Liver (tissue), 3 donors: ENCODE measurements at regions not wholly inside any gene's neighbourhood (a gene's known extent, or its start where the extent isn't known, plus 50 kb on each side); places are given as distances from the start of the nearest gene placed in this dataset.

ENCODE experiments used
- ATF3 ChIP-seq: IDR thresholded peaks from 2 replicates; pipeline ENCODE4 v1.6.1; 2016; ENCODE audit warnings: antibody characterized with exemption
- CTCF ChIP-seq: fragments of 150-350 bp; IDR thresholded peaks from 2 replicates; pipeline ENCODE4 v1.5.1; 2017; ENCODE audit warnings: improper control_type of control experiment, low read depth, low read length; ENCODE audit not compliant: missing input control
- EGR1 ChIP-seq, 2 donors: IDR thresholded peaks; 2 replicates each; pipeline ENCODE4 v1.6.1; 2016 to 2018; ENCODE audit warnings: antibody characterized with exemption in 2 of 2, low read depth in 2 of 2
- GABPA ChIP-seq, 2 donors: IDR thresholded peaks in 1 of 2; conservative IDR thresholded peaks in 1 of 2; 2 replicates each; pipeline ENCODE4 v1.6.1; 2016; ENCODE audit warnings: antibody characterized with exemption in 2 of 2, mild to moderate bottlenecking in 1 of 2, moderate library complexity in 1 of 2
- HNF4G ChIP-seq: IDR thresholded peaks from 2 replicates; pipeline ENCODE4 v1.6.1; 2016; ENCODE audit warnings: antibody characterized with exemption
- JUND ChIP-seq, 2 donors: IDR thresholded peaks; 2 replicates each; pipeline ENCODE4 v1.6.1; 2016; ENCODE audit warnings: antibody characterized with exemption in 2 of 2
- MAX ChIP-seq: IDR thresholded peaks from 2 replicates; pipeline ENCODE4 v1.6.1; 2016; ENCODE audit warnings: antibody characterized with exemption
- RAD21 ChIP-seq, 2 donors: IDR thresholded peaks; 2 replicates each; pipeline ENCODE4 v1.6.1; 2016; ENCODE audit warnings: antibody characterized with exemption in 2 of 2, mild to moderate bottlenecking in 2 of 2
- REST ChIP-seq: IDR thresholded peaks from 2 replicates; pipeline ENCODE4 v1.6.1; 2016; ENCODE audit warnings: antibody characterized with exemption, mild to moderate bottlenecking
- SP1 ChIP-seq: IDR thresholded peaks from 2 replicates; pipeline ENCODE4 v1.6.1; 2018; ENCODE audit warnings: antibody characterized with exemption, mild to moderate bottlenecking
- TAF1 ChIP-seq: conservative IDR thresholded peaks from 2 replicates; pipeline ENCODE4 v1.6.1; 2016; ENCODE audit warnings: antibody characterized with exemption, mild to moderate bottlenecking
- YY1 ChIP-seq: IDR thresholded peaks from 2 replicates; pipeline ENCODE4 v1.6.1; 2016; ENCODE audit warnings: antibody characterized with exemption, mild to moderate bottlenecking
- TF ChIP-seq, protein P1 (sequence below): IDR thresholded peaks from 2 replicates; pipeline ENCODE4 v1.6.1; 2016; ENCODE audit warnings: antibody characterized with exemption
- donor health status: healthy.
- donor health status: healthy.

DNA sequence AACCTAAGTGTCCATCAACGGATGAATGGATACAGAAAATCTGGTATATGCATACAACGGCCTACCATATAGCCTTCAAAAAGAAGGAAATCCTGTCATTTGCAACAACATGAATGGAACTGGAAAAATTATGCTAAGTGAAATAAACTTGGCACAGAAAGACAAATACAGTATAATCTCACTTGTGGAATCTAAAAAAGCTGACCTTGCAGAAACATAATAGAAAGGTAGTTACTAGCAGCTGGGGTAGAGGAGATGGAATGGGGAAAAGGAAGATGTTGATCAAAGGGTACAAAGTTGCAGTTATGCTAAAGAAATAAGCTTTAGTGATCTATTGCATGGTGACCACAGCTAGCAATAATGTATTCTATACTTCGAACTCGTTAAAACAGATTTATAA lies 444.1 kb downstream of the OCA2 start:
- no peak for TF ChIP-seq TAF1
- no peak for TF ChIP-seq YY1
- no peak for TF ChIP-seq CTCF
- TF ChIP-seq ATF3, result no peak
- no peak for TF ChIP-seq SP1
- no peak for TF ChIP-seq GABPA (IDR thresholded peaks at IDR 0.05 in 1 of 2, conservative IDR thresholded peaks at IDR 0.05 in 1 of 2)
- no peak for TF ChIP-seq MAX
- no peak for TF ChIP-seq JUND (IDR thresholded peaks at IDR 0.05)
- no peak for TF ChIP-seq RAD21 (IDR thresholded peaks at IDR 0.05)
- TF ChIP-seq REST, result no peak
- TF ChIP-seq, protein P1, sequence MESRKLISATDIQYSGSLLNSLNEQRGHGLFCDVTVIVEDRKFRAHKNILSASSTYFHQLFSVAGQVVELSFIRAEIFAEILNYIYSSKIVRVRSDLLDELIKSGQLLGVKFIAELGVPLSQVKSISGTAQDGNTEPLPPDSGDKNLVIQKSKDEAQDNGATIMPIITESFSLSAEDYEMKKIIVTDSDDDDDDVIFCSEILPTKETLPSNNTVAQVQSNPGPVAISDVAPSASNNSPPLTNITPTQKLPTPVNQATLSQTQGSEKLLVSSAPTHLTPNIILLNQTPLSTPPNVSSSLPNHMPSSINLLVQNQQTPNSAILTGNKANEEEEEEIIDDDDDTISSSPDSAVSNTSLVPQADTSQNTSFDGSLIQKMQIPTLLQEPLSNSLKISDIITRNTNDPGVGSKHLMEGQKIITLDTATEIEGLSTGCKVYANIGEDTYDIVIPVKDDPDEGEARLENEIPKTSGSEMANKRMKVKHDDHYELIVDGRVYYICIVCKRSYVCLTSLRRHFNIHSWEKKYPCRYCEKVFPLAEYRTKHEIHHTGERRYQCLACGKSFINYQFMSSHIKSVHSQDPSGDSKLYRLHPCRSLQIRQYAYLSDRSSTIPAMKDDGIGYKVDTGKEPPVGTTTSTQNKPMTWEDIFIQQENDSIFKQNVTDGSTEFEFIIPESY, result no peak
- TF ChIP-seq EGR1 (IDR thresholded peaks at IDR 0.05; ENCODE audit: low read depth in 2 of 2), result no peak
- no peak for TF ChIP-seq HNF4G
